ENCODE measurements at regions not wholly inside any gene's neighbourhood (a gene's known extent, or its start where the extent isn't known, plus 50 kb on each side); places are given as distances from the start of the nearest gene placed in this dataset.
"Not testable (repeated sequence)": the region's sequence is repeated elsewhere in the genome, so short reads cannot be mapped to it uniquely, and the experiment has no call there.

DNA sequence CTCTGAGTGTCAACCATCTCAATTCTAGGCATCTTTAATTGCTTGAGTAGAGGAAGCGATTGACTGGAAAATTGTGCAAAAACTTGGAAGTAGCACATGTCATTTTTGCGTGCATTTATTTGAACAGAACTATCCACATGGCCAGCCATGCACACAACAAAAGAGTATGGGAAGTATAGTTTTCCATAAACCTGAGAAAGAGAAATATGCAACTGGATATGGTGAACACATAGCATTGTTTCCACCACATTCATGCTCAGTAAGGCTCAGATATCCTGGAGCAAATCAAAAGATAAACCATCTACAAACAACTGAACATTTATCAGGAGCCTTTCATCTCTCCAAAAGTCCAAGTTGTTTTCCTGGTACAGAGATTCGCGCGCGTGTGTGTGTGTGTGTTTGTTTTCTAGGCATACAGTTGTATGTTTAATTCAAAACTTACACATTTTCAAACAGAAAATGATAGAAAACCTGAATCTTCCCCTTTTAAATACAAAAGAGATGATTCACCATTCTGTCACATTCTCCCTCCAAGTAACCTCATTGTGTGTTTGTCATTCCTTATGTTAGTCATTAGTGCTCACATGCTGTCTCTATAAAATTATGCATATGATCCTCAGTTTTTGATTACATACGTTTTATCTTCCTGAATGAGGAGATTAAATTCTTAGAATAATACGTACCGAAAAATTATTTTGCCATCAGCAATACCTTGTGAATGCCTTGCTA lies 780.4 kb upstream of the NRXN1 start:
- peaks cover 7% of the 10 kb centered on the region for H3K9me3 Mint-ChIP-seq
- intact Hi-C loops (cut with micrococcal nuclease) = no loop called here
- H3K27ac Mint-ChIP-seq = no peak overlapping the region
- DNase-seq = no peak
- no peak overlapping the region for H3K4me3 Mint-ChIP-seq
- H3K27me3 Mint-ChIP-seq = no peaks in the 10 kb centered on the region
- no peaks in the 10 kb centered on the region for H3K36me3 Mint-ChIP-seq (ENCODE audit: low read depth)
- no peaks in the 10 kb centered on the region for H3K4me1 Mint-ChIP-seq

DNA sequence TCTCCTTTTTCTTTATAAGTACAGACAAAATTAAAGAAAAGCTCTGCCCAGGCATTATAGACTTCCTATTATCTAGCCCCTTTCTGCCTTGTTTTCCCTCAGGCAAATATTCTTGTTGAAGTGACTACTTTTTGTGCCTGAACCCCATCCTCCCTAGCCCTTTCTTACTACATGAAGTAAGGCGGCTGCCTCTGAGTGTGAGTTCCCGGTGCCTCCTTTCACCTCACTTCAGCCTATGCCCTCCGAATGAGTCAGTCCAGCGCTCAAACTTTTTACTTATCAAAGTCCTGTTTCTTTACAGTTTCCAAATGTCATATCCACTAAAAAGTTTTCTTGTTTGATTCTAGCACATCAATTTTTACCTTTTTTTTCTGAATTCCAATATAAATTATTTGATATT lies 778.3 kb upstream of the NRXN1 start:
- intact Hi-C loops (cut with micrococcal nuclease) = no loop called here

DNA sequence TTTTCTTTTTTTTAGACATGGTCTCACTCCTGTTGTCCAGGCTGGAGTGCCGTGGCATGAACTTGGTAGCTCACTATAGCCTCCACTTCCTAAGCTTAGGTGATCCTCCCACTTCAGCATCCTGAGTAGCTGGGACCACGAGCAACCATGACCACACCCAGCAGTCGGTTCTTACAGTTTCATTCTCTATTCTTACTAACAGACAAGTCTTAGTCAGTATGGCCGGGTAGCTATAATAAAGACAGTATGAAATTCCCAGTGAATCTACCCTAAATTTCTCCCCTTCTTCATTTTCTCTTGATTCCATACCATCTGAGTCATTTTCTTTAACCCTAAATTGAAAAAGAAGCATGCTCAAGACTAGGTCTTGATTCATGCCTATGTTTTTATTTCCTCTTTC lies 775.3 kb upstream of the NRXN1 start:
- H3K27me3 Mint-ChIP-seq = no peaks in the 10 kb centered on the region
- intact Hi-C loops (cut with micrococcal nuclease) = no loop called here
- no peaks in the 10 kb centered on the region for H3K36me3 Mint-ChIP-seq (ENCODE audit: low read depth)
- no peak overlapping the region for H3K4me3 Mint-ChIP-seq
- H3K27ac Mint-ChIP-seq = no peak overlapping the region
- H3K4me1 Mint-ChIP-seq = no peaks in the 10 kb centered on the region
- DNase-seq = no peak
- H3K9me3 Mint-ChIP-seq = peaks cover 14% of the 10 kb centered on the region

More for the DNA sequence above, 778.3 kb upstream of the NRXN1 start:
- Mint-ChIP-seq H3K9me3 (peaks cover 13% of the 10 kb centered on the region), H3K27me3 (no peaks in the 10 kb centered on the region), H3K4me3 (no peak overlapping the region), H3K4me1 (no peaks in the 10 kb centered on the region), H3K27ac (no peak overlapping the region), H3K36me3 (ENCODE audit: low read depth) (no peaks in the 10 kb centered on the region)
- no peak for DNase-seq

DNA sequence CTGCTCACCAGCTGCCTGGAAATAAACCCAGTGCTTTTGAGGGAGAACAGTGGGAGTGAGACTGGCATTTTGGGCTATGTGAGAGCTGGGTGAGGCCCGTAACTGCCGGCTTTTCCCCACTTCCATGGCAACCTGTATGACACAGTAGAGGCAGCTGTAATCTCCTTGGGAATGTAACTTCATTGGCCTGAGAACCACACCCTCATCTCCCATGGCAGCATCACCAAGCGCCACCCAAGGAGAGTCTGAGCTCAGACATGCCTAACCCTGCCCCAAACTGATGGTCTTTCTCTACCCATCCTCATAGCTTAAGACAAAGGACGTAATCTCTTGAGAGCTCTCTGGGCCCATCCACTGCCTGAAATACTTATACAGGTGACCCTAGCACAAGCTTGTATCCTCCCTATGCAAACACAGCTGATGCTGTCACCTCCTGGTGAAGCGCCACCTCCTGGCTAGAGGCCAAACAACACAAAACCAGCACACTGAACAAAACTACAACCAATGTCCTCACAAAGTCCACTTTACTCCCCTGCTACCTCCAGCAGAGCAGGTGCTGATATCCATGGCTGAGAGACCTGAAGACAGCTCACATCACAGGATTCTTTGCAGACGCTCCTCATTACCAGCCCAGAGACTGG lies 763.4 kb upstream of the NRXN1 start:
- Mint-ChIP-seq H3K9me3 (peaks cover 10% of the 10 kb centered on the region), H3K27me3 (no peaks in the 10 kb centered on the region), H3K36me3 (ENCODE audit: low read depth) (no peaks in the 10 kb centered on the region), H3K4me3 (no peak overlapping the region), H3K27ac (no peak overlapping the region), H3K4me1 (no peaks in the 10 kb centered on the region)
- DNase-seq = no peak
- intact Hi-C loops (cut with micrococcal nuclease) = no loop called here

DNA sequence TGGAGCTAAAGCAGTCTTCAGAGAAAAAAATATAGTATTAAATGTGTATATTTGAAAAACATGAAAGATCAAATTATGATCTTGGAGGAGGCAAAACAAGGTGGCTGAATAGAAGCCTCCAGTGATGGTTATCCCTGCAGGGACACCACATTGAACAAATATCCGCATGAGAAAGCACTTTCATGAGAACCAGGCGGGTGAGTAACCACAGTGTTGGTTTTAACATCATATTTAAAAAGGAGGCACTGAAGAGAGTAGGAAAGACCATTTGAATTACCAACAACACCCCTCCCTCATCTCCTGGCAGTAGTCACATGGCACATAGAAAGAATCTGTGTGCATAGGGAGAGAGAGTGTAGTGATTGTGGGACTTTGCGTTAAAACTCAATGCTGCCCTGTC lies 759.6 kb upstream of the NRXN1 start:
- no peak overlapping the region for H3K4me3 Mint-ChIP-seq
- no peak for DNase-seq
- no peaks in the 10 kb centered on the region for H3K36me3 Mint-ChIP-seq (ENCODE audit: low read depth)
- intact Hi-C loops (cut with micrococcal nuclease) = no loop called here
- peaks cover 3% of the 10 kb centered on the region for H3K9me3 Mint-ChIP-seq
- no peaks in the 10 kb centered on the region for H3K4me1 Mint-ChIP-seq
- no peak overlapping the region for H3K27ac Mint-ChIP-seq
- no peaks in the 10 kb centered on the region for H3K27me3 Mint-ChIP-seq

DNA sequence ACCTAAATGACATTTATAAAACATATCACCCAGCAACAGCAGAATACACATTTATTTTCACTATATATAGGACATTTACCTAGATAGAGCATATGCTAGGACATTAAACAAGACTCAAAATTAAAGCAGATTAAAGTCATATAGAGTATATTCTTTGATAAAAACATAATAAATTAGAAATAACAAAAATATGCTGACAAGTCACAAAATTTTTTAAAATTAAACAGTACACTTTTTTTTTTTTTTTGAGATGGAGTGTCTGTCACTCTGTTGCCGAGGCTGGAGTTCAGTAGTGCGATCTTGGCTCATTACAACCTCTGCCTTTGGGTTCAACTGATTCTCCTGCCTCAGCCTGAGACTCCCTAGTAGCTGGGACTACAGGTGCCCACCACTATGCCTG lies 758.9 kb upstream of the NRXN1 start:
- Mint-ChIP-seq H3K36me3 (ENCODE audit: low read depth) (no peaks in the 10 kb centered on the region), H3K27me3 (no peaks in the 10 kb centered on the region)

DNA sequence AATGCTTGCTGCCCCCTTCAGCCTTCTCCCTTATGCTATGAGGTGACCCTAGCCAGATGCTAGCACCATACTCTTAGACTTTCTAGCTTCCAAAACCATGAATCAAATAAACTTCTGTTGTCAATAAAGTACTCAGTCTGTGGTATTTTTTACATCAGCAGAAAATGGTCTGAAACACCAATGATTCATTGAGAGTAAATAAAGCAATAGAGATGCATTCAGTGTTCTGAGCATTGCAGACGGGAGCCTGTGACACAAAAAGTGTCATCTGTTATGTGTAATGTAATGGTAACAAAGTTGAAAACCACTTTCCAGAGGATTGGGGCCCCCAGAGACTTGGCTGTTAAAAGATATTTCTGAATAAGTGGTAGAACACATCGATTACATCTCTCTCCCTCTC lies 758.0 kb upstream of the NRXN1 start:
- H3K9me3 Mint-ChIP-seq = peaks cover 3% of the 10 kb centered on the region
- intact Hi-C loops (cut with micrococcal nuclease) = no loop called here
- no peaks in the 10 kb centered on the region for H3K4me1 Mint-ChIP-seq
- H3K27ac Mint-ChIP-seq = no peak overlapping the region
- no peak overlapping the region for H3K4me3 Mint-ChIP-seq
- no peaks in the 10 kb centered on the region for H3K36me3 Mint-ChIP-seq (ENCODE audit: low read depth)
- DNase-seq = no peak
- no peaks in the 10 kb centered on the region for H3K27me3 Mint-ChIP-seq

More for the DNA sequence above, 758.9 kb upstream of the NRXN1 start:
- Mint-ChIP-seq H3K4me3 (no peak overlapping the region), H3K27ac (no peak overlapping the region), H3K9me3 (peaks cover 3% of the 10 kb centered on the region), H3K4me1 (no peaks in the 10 kb centered on the region)
- DNase-seq = no peak
- intact Hi-C loops (cut with micrococcal nuclease) = no loop called here

DNA sequence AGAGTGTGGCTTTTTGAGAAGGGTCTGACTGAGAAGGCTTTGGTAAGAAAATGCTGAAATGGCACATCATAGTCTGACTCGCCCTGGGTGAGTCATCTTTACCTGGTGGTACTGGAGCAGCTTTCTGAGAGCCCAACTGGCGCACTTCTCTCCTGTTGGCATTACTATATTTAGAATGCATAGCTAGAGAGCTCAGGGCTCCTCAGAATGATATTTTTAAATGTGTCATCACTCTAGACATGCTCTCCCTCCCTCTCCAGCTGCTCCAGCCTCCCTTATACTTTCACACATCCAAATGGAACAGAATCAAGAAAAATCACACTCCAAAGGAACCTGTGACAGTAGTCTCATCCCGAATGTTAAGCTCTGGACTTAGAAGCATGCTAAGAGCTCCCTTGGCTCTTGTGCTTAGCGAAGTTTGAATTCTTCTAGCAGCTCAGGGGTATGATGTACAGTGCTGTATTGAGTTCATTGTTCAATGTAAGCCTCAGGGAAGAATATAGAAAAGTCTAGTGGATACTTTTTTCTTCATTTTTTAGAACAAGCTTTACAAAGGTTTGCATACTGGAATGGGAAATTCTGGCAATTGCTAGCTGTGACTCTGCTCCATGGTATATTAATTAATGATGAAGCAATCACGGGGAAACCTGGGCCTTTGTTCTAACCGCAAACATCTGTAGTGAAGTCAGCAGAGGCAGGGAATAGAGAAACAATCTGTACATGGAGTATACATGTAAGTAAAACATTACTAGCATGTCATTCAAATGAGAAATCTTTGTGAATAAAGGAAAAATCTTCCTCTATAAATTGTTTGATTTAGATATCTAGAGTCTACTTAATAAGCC lies 751.2 kb upstream of the NRXN1 start:
- no peak for DNase-seq
- intact Hi-C loops (cut with micrococcal nuclease) = no loop called here
- no peaks in the 10 kb centered on the region for H3K4me1 Mint-ChIP-seq

DNA sequence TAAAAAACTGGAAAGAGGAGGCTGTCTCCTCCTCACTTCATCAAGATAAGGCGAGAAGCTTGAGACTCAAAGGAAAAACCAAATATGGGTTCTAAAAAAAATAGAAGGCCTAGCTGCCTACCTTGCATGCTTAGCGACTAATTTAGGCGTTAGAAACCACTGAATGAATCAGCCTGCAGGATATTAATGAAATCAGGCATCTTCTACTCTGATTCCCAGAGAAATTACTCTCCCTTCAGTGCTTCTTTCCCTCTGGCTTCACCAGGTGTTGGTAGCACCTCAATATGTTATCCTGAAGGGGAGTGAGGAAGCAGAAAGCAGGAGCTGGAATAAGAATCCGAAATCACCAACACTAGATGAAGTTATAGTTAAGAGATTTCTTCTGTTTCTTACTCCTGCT lies 749.8 kb upstream of the NRXN1 start:
- Mint-ChIP-seq H3K27me3 (no peaks in the 10 kb centered on the region), H3K4me1 (no peaks in the 10 kb centered on the region), H3K36me3 (ENCODE audit: low read depth) (no peaks in the 10 kb centered on the region), H3K4me3 (no peak overlapping the region), H3K9me3 (peaks cover 3% of the 10 kb centered on the region), H3K27ac (no peak overlapping the region)
- intact Hi-C loops (cut with micrococcal nuclease) = no loop called here
- no peak for DNase-seq

More for the DNA sequence above, 751.2 kb upstream of the NRXN1 start:
- Mint-ChIP-seq H3K4me3 (no peak overlapping the region), H3K27me3 (no peaks in the 10 kb centered on the region), H3K9me3 (peaks cover 3% of the 10 kb centered on the region), H3K36me3 (ENCODE audit: low read depth) (no peaks in the 10 kb centered on the region), H3K27ac (no peak overlapping the region)

DNA sequence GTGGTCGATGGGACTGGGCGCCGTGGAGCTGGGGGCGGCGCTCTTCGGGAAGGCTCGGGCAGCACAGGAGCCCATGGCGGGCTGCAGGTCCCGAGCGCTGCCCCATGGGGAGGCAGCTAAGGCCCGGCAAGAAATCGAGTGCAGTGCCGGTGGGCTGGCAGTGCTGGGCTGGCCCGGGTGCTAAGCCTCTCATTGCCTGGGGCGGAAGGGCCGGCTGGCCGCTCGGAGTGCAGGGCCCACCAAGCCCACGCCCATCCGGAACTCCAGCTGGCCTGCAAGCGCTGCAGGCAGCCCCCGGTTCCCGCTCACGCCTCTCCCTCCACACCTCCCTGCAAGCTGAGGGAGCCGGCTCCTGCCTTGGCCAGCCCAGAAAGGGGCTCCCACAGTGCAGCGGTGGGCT lies 748.4 kb upstream of the NRXN1 start:
- peaks cover 3% of the 10 kb centered on the region for H3K9me3 Mint-ChIP-seq
- H3K4me1 Mint-ChIP-seq = no peaks in the 10 kb centered on the region
- no peaks in the 10 kb centered on the region for H3K27me3 Mint-ChIP-seq
- H3K36me3 Mint-ChIP-seq (ENCODE audit: low read depth) = no peaks in the 10 kb centered on the region
- H3K27ac Mint-ChIP-seq = no peak overlapping the region
- DNase-seq = no peak
- intact Hi-C loops (cut with micrococcal nuclease) = no loop called here
- no peak overlapping the region for H3K4me3 Mint-ChIP-seq

DNA sequence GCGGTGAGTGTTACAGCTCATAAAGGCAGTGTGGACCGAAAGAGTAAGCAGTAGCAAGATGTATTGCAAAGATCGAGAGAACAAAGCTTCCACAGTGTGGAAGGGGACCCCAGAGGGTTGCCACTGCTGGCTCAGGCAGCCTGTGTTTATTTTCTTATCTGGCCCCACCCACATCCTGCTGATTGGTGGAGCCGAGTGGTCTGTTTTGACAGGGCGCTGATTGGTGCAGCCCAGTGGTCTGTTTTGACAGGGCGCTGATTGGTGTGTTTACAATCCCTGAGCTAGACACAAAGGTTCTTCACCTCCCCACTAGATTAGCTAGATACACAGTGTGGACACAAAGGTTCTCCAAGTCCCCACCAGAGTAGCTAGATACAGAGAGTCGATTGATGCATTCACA lies 747.8 kb upstream of the NRXN1 start:
- H3K27me3 Mint-ChIP-seq; H3K27ac Mint-ChIP-seq; H3K4me3 Mint-ChIP-seq; DNase-seq; intact Hi-C loops (cut with micrococcal nuclease); H3K4me1 Mint-ChIP-seq; H3K9me3 Mint-ChIP-seq; H3K36me3 Mint-ChIP-seq (ENCODE audit: low read depth): not testable (repeated sequence)

DNA sequence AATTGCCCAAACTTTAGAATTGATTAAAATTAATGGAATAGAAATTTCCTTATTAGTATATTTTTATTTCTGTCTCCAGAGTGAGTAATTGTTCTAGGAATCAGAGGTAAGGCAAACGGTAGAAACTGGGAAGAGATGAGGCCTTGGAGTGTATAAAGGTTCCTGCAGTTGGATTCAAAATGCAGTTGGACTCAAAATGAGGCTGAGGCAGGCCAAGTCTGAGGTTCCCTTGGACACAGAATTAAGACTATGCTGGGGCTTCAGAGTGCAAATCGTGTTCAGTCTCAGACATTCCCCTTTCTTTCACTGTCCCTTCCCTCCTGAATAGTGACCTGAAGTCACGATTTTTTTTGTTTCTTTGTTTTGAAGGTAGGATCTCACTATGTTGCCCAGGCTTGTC lies 746.9 kb upstream of the NRXN1 start:
- no peak for DNase-seq

DNA sequence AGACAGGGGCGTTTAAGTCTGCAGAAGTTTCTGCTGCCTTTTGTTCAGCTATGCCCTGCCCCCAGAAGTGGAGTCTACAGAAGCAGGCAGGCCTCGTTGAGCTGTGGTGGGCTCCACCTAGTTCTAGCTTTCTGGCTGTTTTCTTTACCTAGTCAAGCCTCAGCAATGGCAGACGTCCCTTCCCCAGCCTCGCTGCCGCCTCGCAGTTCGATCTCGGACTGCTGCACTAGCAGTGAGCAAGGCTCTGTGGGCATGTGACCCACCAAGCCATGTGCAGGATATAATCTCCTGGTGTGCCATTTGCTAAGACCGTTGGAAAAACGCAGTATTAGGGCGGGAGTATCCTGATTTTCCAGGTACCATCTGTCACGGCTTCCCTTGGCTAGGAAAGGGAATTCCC lies 742.7 kb upstream of the NRXN1 start:
- peaks cover 11% of the 10 kb centered on the region for H3K9me3 Mint-ChIP-seq
- H3K27ac Mint-ChIP-seq; H3K4me1 Mint-ChIP-seq; H3K27me3 Mint-ChIP-seq; DNase-seq; intact Hi-C loops (cut with micrococcal nuclease); H3K4me3 Mint-ChIP-seq; H3K36me3 Mint-ChIP-seq (ENCODE audit: low read depth): not testable (repeated sequence)

More for the DNA sequence above, 746.9 kb upstream of the NRXN1 start:
- no peak overlapping the region for H3K27ac Mint-ChIP-seq
- peaks cover 5% of the 10 kb centered on the region for H3K9me3 Mint-ChIP-seq
- intact Hi-C loops (cut with micrococcal nuclease) = no loop called here
- no peaks in the 10 kb centered on the region for H3K36me3 Mint-ChIP-seq (ENCODE audit: low read depth)
- no peaks in the 10 kb centered on the region for H3K27me3 Mint-ChIP-seq
- H3K4me1 Mint-ChIP-seq = no peaks in the 10 kb centered on the region
- no peak overlapping the region for H3K4me3 Mint-ChIP-seq

DNA sequence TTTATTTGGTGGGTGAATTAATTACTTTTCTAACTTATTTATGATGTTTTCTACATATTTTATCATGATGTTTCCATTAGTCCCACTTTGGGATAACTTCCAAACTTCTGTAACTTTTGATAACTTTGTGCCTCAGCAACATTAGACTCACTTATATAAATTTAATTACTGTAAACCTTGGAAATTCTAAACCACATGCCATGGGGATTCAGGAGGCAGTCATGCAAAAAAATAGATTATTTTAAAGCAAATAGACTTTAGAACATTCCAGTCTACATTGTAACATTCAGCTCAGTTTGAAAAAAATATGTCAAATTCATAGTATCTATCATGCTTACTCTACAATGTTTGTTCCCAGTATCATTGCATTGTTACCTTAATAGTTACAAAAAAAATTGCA lies 728.5 kb upstream of the NRXN1 start:
- DNase-seq = no peak
- Mint-ChIP-seq H3K4me3 (no peak overlapping the region), H3K27me3 (no peaks in the 10 kb centered on the region), H3K4me1 (no peaks in the 10 kb centered on the region), H3K27ac (no peak overlapping the region), H3K9me3 (no peaks in the 10 kb centered on the region), H3K36me3 (ENCODE audit: low read depth) (no peaks in the 10 kb centered on the region)
- intact Hi-C loops (cut with micrococcal nuclease) = no loop called here
